NB4 (cell line): ENCODE measurements at regions not wholly inside any gene's neighbourhood (a gene's known extent, or its start where the extent isn't known, plus 50 kb on each side); places are given as distances from the start of the nearest gene placed in this dataset.

Experiments used
- CTCF ChIP-seq: IDR thresholded peaks from one replicate; pipeline ENCODE4 v1.5.1; 2012; ENCODE audit warnings: low read depth, low read length
- MAX ChIP-seq: IDR thresholded peaks from 2 replicates; pipeline ENCODE4 v1.6.1; 2011; ENCODE audit warnings: low read depth, low read length
- MYC ChIP-seq: IDR thresholded peaks from 2 replicates; pipeline ENCODE4 v1.6.1; 2011; ENCODE audit warnings: low read depth, low read length
- POLR2A ChIP-seq: IDR thresholded peaks from 2 replicates; pipeline ENCODE4 v1.6.1; 2011; ENCODE audit warnings: mild to moderate bottlenecking; ENCODE audit not compliant: insufficient read length; ENCODE audit errors: extremely low read depth

GRCh38 chr7:42345478-42346299 is 108.7 kb upstream of the GLI3 start:
- TF ChIP-seq CTCF (no peak), POLR2A (no peak), MAX (no peak), MYC (no peak)
